GM12872 (cell line): ENCODE measurements at regions not wholly inside any gene's neighbourhood (a gene's known extent, or its start where the extent isn't known, plus 50 kb on each side); places are given as distances from the start of the nearest gene placed in this dataset.

ENCODE experiments used
- CTCF ChIP-seq: IDR thresholded peaks from 3 replicates; pipeline ENCODE4 v1.5.1; 2011; ENCODE audit warnings: low read depth, mild to moderate bottlenecking, low read length, moderate library complexity; ENCODE audit not compliant: insufficient read depth

GRCh38 chr5:176743868-176744583 lies 66.3 kb upstream of the UNC5A start:
- no peak for TF ChIP-seq CTCF

- peak; percentile 40 for TF ChIP-seq CTCF
These were observed 65.8 kb upstream of the UNC5A start for GRCh38 chr5:176744584-176744965.

GRCh38 chr5:176747670-176748072 lies 62.7 kb upstream of the UNC5A start:
- no peak for TF ChIP-seq CTCF

- TF ChIP-seq CTCF = no peak
These were observed 62.0 kb upstream of the UNC5A start for GRCh38 chr5:176748073-176748966.

GRCh38 chr5:176748967-176749935 lies 61.1 kb upstream of the UNC5A start:
- TF ChIP-seq CTCF = no peak

- no peak for TF ChIP-seq CTCF
These were observed 60.2 kb upstream of the UNC5A start for GRCh38 chr5:176750144-176750543.
